GM12874 (cell line): ENCODE measurements at regions not wholly inside any gene's neighbourhood (a gene's known extent, or its start where the extent isn't known, plus 50 kb on each side); places are given as distances from the start of the nearest gene placed in this dataset.

ENCODE experiments used
- TF ChIP-seq, protein P1 (sequence below): IDR thresholded peaks from 2 replicates; pipeline ENCODE4 v1.5.1; 2011; ENCODE audit warnings: low read depth, mild to moderate bottlenecking, control low read depth, low read length, moderate library complexity; ENCODE audit not compliant: insufficient read depth

DNA sequence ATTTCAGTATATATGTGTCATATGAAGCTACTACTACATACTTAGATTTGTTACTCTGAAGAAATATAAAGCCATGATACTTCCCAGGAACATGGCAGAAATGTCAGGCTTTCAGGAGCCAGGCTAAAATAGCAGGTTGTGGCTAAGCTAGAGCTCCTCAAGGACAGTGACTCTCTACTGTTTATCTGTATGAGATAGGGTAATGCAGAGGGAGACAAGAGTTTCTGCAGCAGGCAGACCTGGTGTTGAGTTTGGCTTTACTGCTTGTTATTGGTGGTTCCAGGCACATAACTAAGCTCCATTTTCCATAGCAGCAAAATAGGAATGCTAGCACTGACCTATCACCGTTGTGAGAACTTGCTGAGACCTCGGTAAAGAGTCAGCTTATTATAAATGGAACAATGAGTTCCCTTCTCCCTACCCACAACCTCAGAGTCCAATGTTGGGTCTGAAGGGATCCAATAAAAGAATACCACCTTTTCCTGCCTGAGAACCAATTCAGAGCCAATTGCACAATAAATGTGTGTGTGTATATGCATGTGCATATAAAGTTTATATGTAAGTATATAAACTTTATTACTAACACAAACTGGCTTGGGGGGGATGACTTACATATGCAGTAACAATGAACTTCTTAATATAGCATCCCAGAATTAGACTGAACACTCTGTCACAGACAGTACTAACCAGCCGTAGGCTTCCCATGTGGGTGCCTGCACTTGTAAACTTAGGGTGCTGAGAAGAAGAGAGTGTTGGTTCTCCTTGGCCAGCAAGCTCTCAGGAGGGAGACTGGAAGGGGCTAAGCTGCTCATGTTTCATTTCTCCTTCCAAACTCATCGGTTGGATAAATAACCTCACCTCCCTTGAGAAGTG lies 51.9 kb upstream of the PAQR3 start:
- TF ChIP-seq, protein P1, sequence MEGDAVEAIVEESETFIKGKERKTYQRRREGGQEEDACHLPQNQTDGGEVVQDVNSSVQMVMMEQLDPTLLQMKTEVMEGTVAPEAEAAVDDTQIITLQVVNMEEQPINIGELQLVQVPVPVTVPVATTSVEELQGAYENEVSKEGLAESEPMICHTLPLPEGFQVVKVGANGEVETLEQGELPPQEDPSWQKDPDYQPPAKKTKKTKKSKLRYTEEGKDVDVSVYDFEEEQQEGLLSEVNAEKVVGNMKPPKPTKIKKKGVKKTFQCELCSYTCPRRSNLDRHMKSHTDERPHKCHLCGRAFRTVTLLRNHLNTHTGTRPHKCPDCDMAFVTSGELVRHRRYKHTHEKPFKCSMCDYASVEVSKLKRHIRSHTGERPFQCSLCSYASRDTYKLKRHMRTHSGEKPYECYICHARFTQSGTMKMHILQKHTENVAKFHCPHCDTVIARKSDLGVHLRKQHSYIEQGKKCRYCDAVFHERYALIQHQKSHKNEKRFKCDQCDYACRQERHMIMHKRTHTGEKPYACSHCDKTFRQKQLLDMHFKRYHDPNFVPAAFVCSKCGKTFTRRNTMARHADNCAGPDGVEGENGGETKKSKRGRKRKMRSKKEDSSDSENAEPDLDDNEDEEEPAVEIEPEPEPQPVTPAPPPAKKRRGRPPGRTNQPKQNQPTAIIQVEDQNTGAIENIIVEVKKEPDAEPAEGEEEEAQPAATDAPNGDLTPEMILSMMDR = no peak

GRCh38 chr4:78989697-78990270 lies 50.5 kb upstream of the PAQR3 start:
- TF ChIP-seq, protein P1 = no peak
